Lower lobe of right lung (tissue), 2 donors: ENCODE measurements at regions not wholly inside any gene's neighbourhood (a gene's known extent, or its start where the extent isn't known, plus 50 kb on each side); places are given as distances from the start of the nearest gene placed in this dataset.

Source experiments
- ATAC-seq, 2 donors: fragments of 200-7000 bp; cut with Tn5 transposase; one replicate each; pipeline ENCODE4 v1.9.1; 2020 to 2022; ENCODE audit warnings: mild to moderate bottlenecking in 2 of 2, moderate library complexity in 2 of 2
- DNase-seq: peaks from one replicate; pipeline ENCODE4 v3.0.0-alpha.2; 2020
- H3K27ac ChIP-seq: fragments of 200-600 bp; one replicate; pipeline ENCODE4 v1.8.0; 2022
- H3K27me3 ChIP-seq: fragments of 200-600 bp; one replicate; pipeline ENCODE4 v1.8.0; 2022; ENCODE audit warnings: low read depth
- H3K36me3 ChIP-seq: fragments of 200-600 bp; one replicate; pipeline ENCODE4 v1.8.0; 2022; ENCODE audit warnings: mild to moderate bottlenecking
- H3K4me1 ChIP-seq: fragments of 200-600 bp; one replicate; pipeline ENCODE4 v1.8.0; 2022
- H3K4me3 ChIP-seq: fragments of 200-600 bp; one replicate; pipeline ENCODE4 v1.8.0; 2022; ENCODE audit warnings: mild to moderate bottlenecking
- H3K9me3 ChIP-seq: fragments of 200-600 bp; one replicate; pipeline ENCODE4 v1.8.0; 2022
- intact Hi-C: fragments of 100-400 bp; cut with DNase I; formaldehyde crosslinking; loops from one replicate; pipeline ENCODE4 v1.11.0; 2022
- TF ChIP-seq, protein P1 (sequence below): fragments of 200-600 bp; IDR thresholded peaks from one replicate; pipeline ENCODE4 v1.8.0; 2022; ENCODE audit warnings: antibody characterized with exemption, mild to moderate bottlenecking
- donor health status: DM: no; HTN: yes; CAD: no; lungs with severe emphysema.

DNA sequence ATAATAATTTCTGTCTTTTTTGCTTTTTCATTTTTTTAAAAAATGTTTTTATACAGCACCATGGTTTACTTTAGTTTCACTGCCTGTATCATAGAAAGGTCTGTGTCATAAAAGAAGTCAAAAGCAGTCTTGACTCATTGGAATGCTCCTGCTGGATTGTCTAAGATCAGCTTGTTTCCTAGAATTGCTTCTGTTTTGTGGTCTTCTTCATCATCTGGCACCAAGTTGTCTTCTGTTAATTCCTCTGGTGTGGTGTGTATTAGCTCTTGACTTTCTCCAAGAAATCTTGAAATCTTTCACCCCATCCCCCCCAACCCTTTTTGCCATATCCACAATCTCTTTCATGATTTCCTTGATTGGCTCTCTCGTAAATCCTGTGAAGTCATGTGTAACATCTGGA, 250.3 kb upstream of the CXCL12 start:
- no peaks in the 10 kb centered on the region for H3K27me3 ChIP-seq
- intact Hi-C loops = no loop called here
- H3K9me3 ChIP-seq = no peaks in the 10 kb centered on the region
- no peaks in the 10 kb centered on the region for H3K4me1 ChIP-seq
- no peak overlapping the region for H3K4me3 ChIP-seq
- H3K27ac ChIP-seq = no peak overlapping the region
- H3K36me3 ChIP-seq = no peaks in the 10 kb centered on the region
- no peak for ATAC-seq
- DNase-seq = no peak
- TF ChIP-seq, protein P1, sequence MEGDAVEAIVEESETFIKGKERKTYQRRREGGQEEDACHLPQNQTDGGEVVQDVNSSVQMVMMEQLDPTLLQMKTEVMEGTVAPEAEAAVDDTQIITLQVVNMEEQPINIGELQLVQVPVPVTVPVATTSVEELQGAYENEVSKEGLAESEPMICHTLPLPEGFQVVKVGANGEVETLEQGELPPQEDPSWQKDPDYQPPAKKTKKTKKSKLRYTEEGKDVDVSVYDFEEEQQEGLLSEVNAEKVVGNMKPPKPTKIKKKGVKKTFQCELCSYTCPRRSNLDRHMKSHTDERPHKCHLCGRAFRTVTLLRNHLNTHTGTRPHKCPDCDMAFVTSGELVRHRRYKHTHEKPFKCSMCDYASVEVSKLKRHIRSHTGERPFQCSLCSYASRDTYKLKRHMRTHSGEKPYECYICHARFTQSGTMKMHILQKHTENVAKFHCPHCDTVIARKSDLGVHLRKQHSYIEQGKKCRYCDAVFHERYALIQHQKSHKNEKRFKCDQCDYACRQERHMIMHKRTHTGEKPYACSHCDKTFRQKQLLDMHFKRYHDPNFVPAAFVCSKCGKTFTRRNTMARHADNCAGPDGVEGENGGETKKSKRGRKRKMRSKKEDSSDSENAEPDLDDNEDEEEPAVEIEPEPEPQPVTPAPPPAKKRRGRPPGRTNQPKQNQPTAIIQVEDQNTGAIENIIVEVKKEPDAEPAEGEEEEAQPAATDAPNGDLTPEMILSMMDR = no peak

DNA sequence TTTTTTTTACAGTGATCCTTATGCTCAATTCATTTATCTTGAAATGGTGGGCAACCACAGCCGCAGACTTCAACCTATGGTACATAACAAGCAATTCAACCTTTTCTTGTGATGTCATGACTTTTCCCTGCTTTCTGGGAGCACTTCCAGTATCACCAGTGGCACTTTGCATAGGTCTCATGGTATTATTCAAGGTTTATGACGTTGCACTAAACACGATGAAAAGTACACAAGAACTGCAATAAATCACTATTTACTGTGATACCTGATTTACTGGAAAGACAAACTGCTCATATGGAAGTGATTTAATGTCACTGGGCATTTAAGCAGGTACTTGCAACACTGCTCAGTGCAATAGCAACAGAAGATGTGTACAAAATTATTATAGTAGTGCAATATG, 251.7 kb upstream of the CXCL12 start:
- Histone ChIP-seq H3K27ac (no peak overlapping the region), H3K4me1 (no peaks in the 10 kb centered on the region), H3K27me3 (no peaks in the 10 kb centered on the region), H3K4me3 (no peak overlapping the region), H3K36me3 (no peaks in the 10 kb centered on the region), H3K9me3 (no peaks in the 10 kb centered on the region)
- no peak for ATAC-seq
- intact Hi-C loops = no loop called here
- DNase-seq = no peak
- TF ChIP-seq, protein P1 = no peak

GRCh38 chr10:44640429-44640828, 255.5 kb upstream of the CXCL12 start:
- no peaks in the 10 kb centered on the region for H3K9me3 ChIP-seq
- H3K4me3 ChIP-seq = no peak overlapping the region
- TF ChIP-seq, protein P1 = no peak
- intact Hi-C loops = no loop called here
- DNase-seq = no peak
- H3K4me1 ChIP-seq = no peaks in the 10 kb centered on the region
- no peak for ATAC-seq
- no peaks in the 10 kb centered on the region for H3K27me3 ChIP-seq
- no peak overlapping the region for H3K27ac ChIP-seq
- H3K36me3 ChIP-seq = no peaks in the 10 kb centered on the region

DNA sequence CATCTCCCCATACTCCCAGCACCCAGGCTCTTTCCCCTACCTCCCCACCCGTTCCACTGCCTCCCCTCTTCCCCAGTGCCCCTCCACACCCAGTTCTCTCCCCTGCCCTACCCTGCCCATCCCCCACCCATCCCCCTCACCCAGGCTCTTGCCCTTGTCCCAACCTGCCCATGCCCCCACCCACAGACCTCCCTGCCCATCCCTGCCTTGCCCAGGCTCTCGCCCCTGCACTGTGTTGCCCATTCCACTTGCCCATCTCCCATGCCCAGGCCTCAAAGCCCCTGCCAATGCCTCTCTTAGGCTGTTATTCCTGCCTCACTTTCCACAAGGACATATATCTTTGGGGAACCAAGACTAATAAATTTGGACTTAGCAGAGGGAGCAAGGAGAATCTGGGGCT, 262.6 kb upstream of the CXCL12 start:
- DNase-seq = no peak
- Histone ChIP-seq H3K4me3 (no peak overlapping the region), H3K4me1 (no peaks in the 10 kb centered on the region), H3K27me3 (no peaks in the 10 kb centered on the region), H3K36me3 (no peaks in the 10 kb centered on the region), H3K9me3 (no peaks in the 10 kb centered on the region), H3K27ac (no peak overlapping the region)
- TF ChIP-seq, protein P1 = no peak
- no peak for ATAC-seq
- intact Hi-C loops = no loop called here

GRCh38 chr10:44647877-44648542, 263.1 kb upstream of the CXCL12 start:
- no peaks in the 10 kb centered on the region for H3K4me1 ChIP-seq
- H3K36me3 ChIP-seq = no peaks in the 10 kb centered on the region
- no peaks in the 10 kb centered on the region for H3K9me3 ChIP-seq
- TF ChIP-seq, protein P1 = no peak
- no peak for ATAC-seq
- H3K27ac ChIP-seq = no peak overlapping the region
- intact Hi-C loops = no loop called here
- no peak overlapping the region for H3K4me3 ChIP-seq
- H3K27me3 ChIP-seq = no peaks in the 10 kb centered on the region
- DNase-seq = no peak
